Cardiac fibroblast (primary cell): ENCODE measurements at regions not wholly inside any gene's neighbourhood (a gene's known extent, or its start where the extent isn't known, plus 50 kb on each side); places are given as distances from the start of the nearest gene placed in this dataset.

Experiments
- DNase-seq, 2 donors: peaks; one replicate each; pipeline versions ENCODE4 v3.0.0 to v3.0.0-alpha.2; 2010; ENCODE audit warnings: low read depth in 2 of 2
- H3K4me3 ChIP-seq, 2 donors: replicated peaks in 1 of 2; 1 replicate in 1 of 2; 2 replicates in 1 of 2; pipeline ENCODE4 v1.5.1; 2011; ENCODE audit warnings: low read depth in 2 of 2, low read length in 2 of 2, mild to moderate bottlenecking in 2 of 2, moderate library complexity in 1 of 2
- CTCF ChIP-seq: IDR thresholded peaks from one replicate; pipeline ENCODE4 v1.5.1; 2011; ENCODE audit warnings: low read depth, mild to moderate bottlenecking, low read length, inconsistent platforms

DNA sequence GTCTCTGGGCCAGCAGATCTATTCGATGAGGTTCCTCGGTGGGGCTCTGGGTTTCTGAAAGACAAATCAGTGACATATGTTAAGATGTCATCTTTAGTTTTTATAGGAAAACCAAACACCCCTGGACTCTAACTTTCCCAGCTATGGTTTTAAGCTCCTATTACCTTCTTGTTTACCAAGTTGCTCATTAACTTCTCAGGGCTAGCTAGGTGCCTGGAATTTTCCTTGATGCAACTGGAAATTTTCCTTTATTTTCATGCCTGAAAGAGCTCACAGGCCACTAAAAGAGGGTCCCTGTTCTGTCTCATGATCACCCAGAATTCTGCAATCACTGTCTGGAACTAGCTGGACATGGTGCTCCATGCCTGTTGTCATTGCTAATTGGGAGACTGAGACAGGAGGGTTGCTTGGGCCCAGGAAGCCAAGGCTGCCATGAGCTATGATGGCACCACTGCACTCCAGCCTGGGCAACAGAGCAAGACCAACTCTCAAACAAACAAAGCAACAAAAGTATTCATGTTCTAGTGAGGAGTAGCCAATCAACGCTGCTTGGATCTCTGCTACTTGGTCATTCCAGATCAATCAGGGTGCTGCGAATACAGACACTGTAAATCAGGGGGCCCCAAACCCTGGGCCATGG, 1173.5 kb upstream of the AUTS2 start:
- no peak for TF ChIP-seq CTCF

DNA sequence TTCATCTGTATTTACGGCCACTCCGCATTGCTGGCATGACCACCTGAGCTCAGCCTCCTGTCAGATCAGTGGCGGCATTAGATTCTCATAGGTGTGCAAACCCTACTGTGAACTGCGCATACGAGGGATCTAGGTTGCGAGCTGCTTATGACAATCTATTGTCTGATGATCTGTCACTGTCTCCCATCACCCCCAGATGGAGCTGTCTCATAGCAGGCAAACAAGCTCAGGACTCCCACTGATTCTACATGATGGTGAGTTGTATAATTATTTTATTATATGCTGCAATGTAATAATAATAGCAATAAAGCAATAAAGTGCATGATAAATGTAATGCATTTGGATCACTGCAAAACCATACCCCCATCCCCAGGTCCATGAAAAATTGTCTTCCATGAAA, 1172.9 kb upstream of the AUTS2 start:
- no peak for TF ChIP-seq CTCF
- no peak overlapping the region for H3K4me3 ChIP-seq
- no peak for DNase-seq

More for the DNA sequence above, 1173.5 kb upstream of the AUTS2 start:
- DNase-seq = no peak
- H3K4me3 ChIP-seq = no peak overlapping the region

GRCh38 chr7:68429411-68430117, 1168.7 kb upstream of the AUTS2 start:
- TF ChIP-seq CTCF = no peak
- H3K4me3 ChIP-seq = no peak overlapping the region
- DNase-seq = no peak

- peak in 1 of 2 donors; percentile 56 for DNase-seq
Measured at GRCh38 chr7:68432585-68432984, 1165.7 kb upstream of the AUTS2 start.

GRCh38 chr7:68433462-68434070, 1164.7 kb upstream of the AUTS2 start:
- no peak for TF ChIP-seq CTCF
- DNase-seq = peak in 1 of 2 donors; percentile 79
- no peak overlapping the region for H3K4me3 ChIP-seq

More at GRCh38 chr7:68432585-68432984, 1165.7 kb upstream of the AUTS2 start:
- no peak overlapping the region for H3K4me3 ChIP-seq
- TF ChIP-seq CTCF = no peak

DNA sequence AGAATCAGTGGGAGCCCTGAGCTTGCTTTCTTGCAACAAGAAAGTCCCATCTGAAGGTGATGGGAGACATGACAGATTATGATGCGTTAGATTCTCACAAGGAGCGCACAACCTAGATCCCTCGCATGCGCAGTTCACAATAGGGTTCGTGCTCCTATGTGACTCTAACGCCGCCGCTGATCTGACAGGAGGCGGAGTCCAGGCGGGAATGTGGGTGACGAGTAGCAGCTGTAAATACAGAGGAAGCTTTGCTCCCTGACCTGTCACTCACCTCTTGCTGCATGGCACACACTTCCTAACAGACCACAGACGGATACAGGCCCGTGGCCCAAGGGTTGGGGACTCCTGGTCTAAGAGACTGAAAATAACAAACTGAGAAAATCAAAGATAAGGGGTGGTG, 1163.4 kb upstream of the AUTS2 start:
- no peak overlapping the region for H3K4me3 ChIP-seq
- no peak for DNase-seq
- no peak for TF ChIP-seq CTCF
